Skin of body (tissue), 1 donor: ENCODE measurements at regions not wholly inside any gene's neighbourhood (a gene's known extent, or its start where the extent isn't known, plus 50 kb on each side); places are given as distances from the start of the nearest gene placed in this dataset.

Source experiments
- DNase-seq: peaks from one replicate; lab custom pipeline; 2025; lab: John Stamatoyannopoulos, UW

DNA sequence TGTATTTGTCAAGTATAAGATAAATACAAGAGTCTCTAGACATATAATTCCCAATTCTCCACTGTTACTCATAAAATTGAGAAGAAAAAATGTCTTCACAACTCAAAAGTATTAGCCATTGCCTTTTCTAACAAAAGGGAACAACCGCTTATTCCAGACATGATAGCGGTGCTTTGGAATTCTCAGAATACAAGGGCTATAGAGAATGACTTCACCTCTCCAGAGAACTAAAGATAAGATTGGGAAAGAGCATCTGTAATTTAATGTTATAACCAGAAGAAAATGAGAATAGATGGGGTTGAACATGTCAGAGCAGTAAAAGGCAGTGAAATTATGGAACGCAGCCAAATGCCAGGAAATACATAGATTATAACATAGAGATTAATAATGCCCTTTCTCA is 730.8 kb downstream of the C6orf118 start:
- DNase-seq, result peak; percentile 25

DNA sequence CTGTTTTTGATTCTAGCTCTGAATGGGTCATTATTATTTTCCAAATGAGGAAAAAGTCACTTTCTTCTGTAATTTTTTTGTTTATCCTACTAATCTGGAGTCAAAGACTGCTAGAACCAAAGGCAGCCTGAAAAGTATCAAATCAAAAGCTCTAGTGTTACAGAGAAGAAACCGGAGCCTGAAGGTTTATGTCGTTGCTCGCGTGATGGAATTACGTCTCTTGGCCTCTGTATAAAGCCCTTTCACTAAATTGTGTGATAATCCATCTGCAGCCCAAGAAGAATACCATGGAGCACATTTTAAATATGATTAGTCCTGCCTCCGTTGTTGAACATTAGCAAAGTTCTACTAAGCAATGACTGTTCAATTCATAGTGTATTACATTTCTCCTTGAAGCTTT is 738.6 kb downstream of the C6orf118 start:
- peak; percentile 3 for DNase-seq

DNA sequence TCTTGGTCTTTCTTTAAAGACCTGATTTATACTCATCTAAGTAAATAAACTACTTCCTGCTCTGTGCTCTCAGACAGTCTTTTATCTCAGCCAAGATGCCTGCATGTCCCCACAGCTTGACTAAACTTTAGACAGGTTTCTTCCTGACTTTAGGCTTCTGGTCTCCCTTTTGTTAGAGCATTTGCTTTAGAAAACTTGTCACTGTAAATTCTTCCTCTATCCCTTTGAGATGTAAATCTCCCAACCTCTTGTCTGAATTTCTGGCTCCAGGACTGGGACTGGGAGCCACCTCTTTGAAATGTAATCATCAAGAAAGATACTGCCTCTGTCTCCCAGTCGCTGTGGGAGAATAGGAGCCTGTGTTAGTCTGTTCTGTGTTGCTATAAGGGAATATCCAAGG is 739.9 kb downstream of the C6orf118 start:
- DNase-seq, result no peak

DNA sequence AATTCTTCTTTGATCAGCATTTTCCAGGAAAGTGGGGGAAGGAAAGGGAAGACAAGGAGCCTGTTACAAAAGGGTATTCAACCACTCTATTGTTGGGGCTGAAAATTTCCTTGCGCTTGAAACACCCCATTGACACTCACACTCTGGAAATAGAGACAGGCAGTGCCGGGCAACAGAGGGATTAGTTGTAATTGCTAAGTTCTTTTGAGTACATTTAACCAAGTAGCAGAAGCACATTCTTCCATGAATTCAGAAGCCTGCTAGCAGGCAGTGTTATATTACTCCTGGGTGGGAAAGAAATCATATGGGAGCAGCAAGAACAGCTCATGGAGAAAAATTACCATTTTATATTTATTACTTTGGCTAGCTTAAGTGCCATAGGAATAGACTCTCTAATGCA is 745.5 kb downstream of the C6orf118 start:
- peak; percentile 13 for DNase-seq

DNA sequence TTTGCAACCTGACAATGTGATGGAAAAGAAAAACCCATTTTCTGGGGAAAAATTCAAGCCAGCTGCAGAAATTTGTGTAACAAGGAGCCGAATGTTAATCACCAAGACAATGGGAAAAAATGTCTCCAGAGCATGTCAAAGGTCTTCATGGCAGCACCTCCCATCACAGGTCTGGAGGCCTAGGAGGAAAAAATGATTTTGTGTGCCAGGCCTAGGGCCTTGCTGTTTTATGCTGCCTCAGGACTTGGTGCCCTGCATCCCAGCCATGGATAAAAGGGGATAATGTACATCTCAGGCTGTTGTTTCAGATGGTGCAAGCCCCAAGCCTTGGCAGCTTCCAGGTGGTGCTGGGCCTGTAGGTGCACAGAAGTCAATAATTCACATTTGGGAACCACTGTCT is 747.7 kb downstream of the C6orf118 start:
- DNase-seq, result no peak

DNA sequence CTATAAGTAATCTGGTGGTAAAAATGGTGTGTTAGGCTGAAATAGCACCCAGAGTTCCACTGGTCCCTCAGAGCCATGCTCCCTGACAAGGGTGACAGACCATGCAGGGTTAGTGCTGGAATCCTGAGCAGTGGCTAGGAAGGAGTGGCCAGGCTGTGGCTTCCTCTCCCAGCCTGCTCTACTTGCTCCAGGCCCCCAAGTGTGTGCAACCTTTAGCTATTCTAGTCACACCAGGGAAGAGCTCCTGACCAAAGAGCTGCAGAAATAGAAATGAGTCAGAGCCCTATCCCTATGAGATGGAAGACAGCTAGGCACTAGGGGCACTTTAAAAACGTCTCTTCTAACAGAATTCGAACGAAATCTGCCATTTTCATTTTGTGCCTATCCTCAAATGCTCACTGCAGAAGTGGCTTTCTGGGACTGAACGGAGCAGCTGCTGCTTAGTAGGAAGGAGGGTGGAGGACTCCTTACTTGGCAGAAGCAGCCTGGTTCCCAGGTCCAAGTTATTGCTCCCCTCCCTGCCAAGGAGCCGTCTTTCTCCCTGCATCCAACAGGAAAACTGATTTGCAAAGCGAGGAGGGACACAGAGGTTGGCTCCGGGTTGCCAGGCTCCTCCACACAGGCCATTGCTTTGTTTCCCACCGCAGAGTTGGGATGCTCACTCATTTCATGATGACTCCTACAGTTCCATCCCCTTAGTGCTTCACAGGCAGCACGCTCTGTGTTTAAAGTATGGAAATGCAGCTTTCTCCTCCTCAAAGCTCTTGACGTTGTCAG is 754.5 kb downstream of the C6orf118 start:
- DNase-seq, result no peak

DNA sequence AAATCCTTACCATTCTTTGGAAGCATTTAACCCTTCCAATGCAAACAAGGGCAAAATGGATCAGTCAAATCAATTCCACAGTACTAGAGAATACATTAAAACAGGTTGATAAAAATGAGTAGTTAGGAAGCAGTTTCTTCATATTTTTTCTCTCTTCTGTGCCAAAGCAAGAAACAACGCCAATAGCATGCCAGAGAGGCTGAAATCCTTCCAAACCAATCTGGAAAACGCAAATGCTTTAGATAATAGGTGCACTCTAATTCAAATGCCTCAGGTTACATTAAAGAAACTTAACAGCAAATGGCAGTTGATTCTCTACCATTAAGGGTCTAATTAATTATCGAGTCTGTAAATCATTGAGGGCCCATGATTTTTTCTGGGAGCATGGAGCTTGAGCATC is 755.2 kb downstream of the C6orf118 start:
- DNase-seq, result no peak

DNA sequence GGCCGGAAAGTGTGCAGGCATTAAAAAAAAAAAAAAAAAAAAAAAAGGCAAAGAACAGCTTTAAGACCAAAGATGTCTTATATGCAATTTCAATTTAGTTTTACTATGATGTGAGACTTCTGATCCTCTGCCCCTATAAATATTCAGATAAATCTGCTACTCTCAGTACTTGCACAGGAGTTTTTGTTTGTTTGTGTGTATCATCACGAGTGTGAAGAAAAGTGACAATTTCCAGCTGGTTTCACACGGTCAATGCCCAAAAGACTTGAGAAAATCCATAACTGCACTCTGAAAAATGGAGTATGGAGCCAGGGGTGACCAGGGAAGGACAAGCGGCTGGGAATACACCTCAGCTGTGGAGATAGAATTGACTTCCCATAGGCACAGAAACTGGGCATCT is 757.7 kb downstream of the C6orf118 start:
- no peak for DNase-seq

DNA sequence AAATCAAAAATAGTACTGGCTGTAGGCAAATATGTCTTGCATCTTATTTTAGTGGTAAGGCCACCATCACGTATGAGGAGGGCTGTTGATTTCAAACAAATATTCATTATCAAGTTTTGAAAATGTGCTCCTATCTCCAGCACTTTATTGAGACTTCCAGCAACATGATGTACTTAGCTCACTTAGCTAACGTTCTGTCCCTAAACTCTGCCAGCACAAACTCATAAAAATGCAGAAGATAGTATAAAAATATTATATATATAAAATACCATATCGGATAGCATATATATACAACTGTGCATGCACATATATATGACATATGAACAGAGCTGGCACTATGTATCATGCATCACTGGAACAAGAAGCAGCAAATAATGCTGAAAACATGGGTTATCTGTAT is 762.3 kb downstream of the C6orf118 start:
- DNase-seq, result no peak

DNA sequence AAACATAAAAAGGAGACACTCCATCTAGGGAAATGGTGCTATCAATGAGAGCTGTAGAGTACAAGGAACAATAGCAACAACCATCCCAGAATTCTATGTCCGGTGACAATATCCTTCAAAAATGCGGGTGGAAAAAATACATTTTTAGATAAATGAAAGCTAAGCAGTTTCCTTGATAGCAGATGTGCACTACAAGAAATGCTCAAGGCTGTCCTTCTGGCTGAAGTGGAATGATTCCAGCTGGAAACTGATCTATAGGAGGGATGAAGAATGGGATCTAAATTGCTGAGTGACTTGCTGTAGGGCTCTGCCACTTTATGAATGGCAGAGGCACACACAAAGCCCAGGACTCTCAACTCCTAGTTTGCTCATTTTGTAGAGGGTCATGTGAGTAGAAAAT is 763.1 kb downstream of the C6orf118 start:
- no peak for DNase-seq

DNA sequence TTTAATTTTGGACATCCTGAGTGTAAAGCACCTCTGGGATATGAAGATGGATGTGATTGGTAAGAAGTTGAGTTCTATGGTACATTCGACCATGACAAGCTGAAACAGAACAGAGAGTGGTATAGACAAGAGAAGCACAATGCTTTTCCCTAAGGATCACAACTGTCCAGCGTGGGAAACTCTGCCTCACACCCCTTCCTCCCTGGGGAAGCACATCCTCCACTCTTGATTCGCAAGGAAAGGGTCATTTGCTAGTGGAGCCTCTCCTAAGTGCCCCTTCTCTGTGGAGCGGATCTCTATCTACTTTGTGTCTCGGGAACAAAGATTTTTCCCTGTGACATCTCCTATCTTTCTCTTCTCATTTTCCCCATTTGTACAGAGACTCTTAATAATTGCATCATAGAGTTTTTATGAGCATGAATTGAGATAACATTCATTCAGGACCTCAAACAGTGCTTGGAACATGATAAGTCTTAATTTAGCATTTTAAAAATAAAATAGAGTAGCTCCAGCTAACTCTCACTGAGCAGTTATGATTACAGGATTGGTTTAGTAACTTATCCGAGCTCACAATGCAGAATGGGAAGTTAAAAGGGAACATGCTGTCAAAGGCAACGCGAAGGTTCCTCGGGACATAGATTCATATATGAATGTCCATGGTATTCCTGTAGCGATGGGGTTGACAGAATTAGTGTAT is 775.2 kb downstream of the C6orf118 start:
- DNase-seq, result no peak

DNA sequence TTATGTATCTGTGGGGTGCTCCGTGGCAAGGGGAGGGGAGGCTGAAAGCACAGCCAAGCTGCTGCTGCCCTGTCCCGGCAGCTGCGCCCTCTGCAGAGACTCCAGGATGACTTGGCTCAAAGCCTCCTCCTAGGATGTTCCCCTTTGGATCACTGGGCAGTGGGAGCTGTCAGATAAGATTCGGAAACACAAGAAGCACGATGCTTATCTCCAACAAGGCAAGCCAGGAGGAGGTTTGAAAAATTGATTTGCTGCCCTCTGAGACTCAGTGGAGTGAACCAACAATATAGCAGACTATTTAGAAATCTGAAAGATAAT is 776.4 kb downstream of the C6orf118 start:
- no peak for DNase-seq

DNA sequence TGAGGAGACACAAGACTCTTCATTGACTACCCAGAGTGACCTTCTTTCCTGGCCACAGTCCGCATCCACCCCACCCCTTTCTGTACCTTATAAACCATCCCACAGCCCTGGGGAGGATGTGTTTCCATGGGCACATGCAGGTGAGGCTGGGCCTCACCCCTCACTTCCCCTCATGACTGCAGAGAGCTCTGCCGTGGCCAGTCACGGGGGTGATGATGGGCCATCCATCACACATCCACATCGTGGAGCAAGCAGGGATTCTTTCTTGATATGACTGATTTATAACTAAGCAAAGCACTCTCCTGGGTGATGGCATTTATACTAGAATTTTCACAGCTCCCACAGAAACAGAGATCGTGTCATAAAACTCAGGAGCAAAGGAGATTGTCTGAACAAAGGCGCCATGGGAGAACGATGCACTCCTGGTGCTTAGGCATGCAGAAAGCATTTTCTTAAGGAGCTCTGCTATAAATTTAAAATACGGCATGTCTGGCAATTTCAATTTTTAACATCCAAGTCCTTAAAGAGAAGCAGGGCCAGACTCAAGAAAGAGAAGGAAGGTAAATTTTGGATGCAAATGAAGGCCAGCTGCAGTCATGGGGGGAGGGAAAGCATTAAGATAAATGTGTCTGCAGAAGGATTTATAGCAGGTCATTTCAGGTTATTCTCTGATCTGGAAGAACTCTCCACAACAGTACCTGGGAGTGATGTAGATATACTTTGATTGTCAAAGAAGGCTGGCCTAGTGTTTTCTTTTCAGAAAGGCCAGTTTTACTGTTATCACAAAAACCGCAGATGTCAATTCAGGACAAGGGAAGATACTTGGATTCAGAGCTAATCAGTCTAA is 777.0 kb downstream of the C6orf118 start:
- no peak for DNase-seq

DNA sequence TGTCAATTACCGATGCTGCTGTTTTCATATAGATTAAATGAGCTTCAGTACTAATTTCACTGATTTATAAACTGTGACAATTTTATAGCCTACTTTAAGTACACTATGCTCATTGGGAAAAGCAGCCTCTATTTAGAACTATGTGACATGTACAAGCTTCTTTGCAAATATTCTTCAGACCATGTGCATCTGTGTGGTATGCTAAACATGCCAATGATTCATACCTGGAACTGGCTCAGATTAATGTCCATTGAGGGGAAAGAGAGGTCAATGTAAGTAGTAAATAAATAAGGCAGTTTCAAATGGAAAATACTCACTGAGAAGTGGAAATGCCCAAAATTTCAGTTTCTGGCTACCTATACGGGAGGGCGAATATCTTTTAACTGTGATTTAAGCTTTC is 777.7 kb downstream of the C6orf118 start:
- no peak for DNase-seq

DNA sequence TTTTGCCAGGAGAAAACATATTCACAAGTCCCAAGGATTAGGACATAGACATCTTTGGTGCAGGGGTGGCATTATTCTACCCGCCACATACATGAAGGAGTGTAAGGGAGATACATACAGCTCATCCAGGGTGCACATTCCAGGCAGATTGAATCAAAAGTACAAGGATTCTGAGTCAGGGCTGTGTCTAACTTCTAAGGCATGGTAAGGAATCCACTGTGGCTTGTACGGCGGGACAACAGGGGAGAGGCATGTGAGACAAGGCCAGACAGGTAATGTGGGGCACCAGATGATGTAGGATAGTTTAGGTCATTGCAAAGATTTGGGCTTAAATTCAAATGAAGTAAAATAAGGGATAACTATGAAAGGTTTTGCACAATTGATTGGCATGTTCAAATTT is 780.9 kb downstream of the C6orf118 start:
- no peak for DNase-seq

DNA sequence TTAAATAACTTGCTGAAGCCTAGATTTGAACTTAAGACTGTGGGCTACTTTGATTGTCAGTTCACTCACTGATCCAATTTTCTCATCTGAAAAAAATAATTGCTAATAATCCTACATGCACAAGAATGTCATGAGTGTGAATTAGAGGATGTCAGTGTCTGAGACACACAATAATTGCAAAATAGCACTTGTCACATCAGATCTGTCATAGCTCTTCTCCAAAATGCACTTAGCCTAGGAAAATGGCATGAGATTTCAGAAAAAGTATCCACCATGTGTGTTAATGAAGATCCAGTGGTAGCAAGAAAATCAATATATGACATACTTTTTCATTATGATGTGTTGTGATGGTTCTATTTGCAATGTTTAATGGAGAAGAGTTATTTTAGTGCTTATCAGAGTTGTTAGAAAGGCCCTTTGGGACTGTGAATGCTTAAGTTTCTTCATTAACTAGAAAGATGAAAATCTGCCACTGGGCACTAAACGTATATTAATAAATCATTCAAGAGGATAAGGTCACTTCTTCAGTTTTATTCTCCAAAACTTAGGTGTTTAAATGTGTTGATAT is 786.2 kb downstream of the C6orf118 start:
- DNase-seq, result no peak

DNA sequence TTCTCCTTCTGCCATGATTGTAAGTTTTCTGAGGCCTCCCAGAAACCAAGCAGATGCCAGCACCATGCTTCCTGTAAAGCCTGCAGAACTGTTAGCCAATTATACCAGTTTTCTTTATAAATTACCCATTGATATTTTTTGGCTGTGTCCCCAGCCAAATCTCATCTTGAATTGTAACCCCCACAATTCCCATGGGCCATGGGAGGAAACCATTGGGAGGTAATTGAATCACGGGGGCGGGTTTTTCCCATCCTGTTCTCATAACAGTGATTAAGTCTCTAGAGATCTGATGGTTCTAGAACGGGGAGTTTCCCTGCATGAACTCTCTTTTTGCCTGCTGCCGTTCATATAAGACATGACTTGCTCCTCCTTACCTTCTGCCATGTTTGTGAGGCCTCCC is 788.5 kb downstream of the C6orf118 start:
- DNase-seq, result no peak

DNA sequence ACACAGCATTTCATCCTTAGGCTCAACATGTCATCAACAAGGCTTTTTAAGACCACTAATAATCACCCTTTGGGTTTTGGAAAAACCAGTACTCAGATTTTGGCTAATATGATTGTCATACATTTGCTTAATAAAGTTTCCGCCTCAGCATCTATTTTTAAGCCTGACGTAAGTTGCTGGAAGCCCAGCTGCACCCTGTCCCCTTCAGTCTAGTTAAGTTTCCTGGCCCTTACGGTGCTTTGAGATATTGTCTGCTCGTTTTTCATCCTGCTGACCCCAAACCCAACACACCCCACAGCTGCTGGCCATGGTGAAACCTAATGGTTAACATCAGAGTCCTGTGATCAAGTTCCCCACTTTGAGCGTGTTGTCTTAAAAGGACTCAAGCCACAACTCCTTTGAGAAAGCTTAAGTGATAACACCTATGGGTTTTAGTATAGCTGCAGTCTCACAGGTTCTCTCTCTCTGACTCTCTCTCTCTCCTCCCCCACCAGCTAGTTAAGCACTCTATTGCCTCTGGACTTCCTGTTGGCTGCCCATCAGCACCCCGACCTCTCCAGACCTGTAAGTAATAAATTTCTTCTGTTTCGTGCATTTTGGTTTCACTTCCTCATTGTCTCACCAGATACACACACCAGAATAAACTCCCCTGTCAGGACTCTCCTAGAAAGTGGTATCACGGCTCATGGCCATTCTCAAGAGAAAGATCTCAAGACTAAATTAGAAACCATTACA is 802.0 kb downstream of the C6orf118 start:
- DNase-seq, result no peak

DNA sequence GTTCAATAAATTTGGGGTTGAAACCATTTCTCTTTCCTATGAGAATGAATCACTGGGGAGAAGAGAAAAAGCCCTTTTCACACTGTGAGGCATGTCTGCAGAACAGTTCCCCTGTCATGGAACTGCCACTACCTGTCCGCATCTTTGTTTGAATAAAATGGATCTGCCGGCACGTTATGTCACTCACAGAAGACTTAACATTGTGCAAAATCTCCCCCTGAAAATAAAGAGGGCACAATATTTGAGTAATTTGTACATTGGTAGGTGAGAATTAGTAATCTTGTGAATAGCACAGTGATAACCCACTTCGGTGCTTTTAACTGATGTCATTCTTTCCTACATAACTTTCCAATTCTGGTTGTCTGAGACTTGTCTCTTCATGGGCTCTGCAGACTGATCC is 804.0 kb downstream of the C6orf118 start:
- no peak for DNase-seq

DNA sequence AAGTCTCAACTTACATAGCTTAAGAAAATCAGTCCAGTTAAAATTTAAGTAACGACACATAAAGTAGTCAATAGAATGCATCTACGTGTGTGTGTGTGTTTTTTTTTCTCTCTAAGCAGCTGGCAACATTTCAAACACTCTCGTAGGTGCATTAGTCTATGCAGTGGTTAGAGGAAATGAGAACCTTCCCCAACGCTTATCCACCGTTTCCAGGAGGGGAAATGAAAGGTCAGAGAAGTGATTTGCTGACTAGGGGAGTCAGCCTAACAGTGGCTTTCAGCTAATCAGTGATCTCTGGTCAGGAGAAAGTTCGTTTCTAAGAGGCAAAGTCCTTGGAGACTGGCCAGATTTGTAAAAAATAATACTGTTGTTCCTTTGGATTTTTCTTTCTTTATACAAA is 806.6 kb downstream of the C6orf118 start:
- peak; percentile 10 for DNase-seq

DNA sequence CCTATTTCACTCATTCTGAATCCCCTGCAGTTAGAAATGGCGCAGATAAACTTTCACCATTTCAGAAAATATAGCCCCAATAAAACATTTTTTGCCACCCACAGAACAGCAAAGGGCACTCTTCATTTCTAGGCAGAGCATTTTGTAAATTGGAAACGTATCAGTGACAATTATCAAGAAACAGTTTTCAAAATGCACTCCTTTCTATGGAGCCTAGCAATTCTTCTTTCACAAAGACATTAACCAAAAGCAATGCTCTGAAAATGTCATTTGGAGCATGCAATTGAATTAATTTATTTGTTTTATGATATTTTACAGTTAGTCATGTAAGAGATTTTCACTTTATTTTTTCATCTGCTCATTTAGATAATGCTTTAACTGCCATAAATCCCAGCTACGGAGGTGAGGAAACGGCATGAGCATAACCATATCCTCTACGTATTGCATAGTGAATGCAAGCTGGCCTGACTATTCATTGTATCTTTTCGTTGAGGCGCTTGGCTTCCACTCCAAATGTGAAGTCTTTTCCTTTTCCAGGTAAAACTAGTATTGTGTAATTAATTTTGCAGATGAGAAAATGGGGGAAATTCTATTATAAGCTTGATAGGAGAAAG is 813.4 kb downstream of the C6orf118 start:
- no peak for DNase-seq
